IMR-90 (cell line): ENCODE measurements at regions not wholly inside any gene's neighbourhood (a gene's known extent, or its start where the extent isn't known, plus 50 kb on each side); places are given as distances from the start of the nearest gene placed in this dataset.

ENCODE experiments used
- ATAC-seq: fragments of 200-7000 bp; cut with Tn5 transposase; 2 replicates; pipeline ENCODE4 v1.9.1; 2020; ENCODE audit warnings: low read depth, mild to moderate bottlenecking, moderate library complexity
- BruUV-seq: library from RNA; stranded (reverse); fragments of 400-500 nt; replicated peaks from 2 replicates; lab custom pipeline; 2021; lab: Mats Ljungman, UMichigan
- CTCF ChIA-PET: fragments of 300-600 bp; formaldehyde crosslinking; extraction: SDS; loops from one replicate; lab custom pipeline; 2021; ENCODE audit warnings: antibody characterized with exemption; lab: Yijun Ruan, JAX
- POLR2A ChIA-PET: fragments of 300-600 bp; sonication (Branson Sonifier 250); formaldehyde crosslinking; loops from one replicate; lab custom pipeline; 2022; ENCODE audit warnings: antibody characterized with exemption; ENCODE audit not compliant: unreplicated experiment; lab: Charles Lee
- DNase-seq: peaks from one replicate; pipeline ENCODE4 v3.0.0; 2013
- H2AFZ ChIP-seq: replicated peaks from 2 replicates; pipeline ENCODE3; 2013; ENCODE audit warnings: low read length, mild to moderate bottlenecking; ENCODE audit not compliant: poor library complexity
- H2AK5ac ChIP-seq: 2 replicates; pipeline ENCODE4 v1.6.1; 2013; ENCODE audit warnings: low read depth, low read length, inconsistent platforms
- H2AK9ac ChIP-seq: replicated peaks from 2 replicates; pipeline ENCODE3; 2013; ENCODE audit warnings: mild to moderate bottlenecking, low read depth, low read length, moderate library complexity; ENCODE audit not compliant: poor library complexity
- H2BK120ac ChIP-seq: 2 replicates; pipeline ENCODE4 v1.6.1; 2013; ENCODE audit warnings: low read depth, low read length, inconsistent platforms
- H2BK15ac ChIP-seq: 3 replicates; pipeline ENCODE4 v1.6.1; 2013; ENCODE audit warnings: low read depth, low read length, inconsistent platforms
- H2BK20ac ChIP-seq: 2 replicates; pipeline ENCODE4 v1.6.1; 2013; ENCODE audit warnings: low read depth, mild to moderate bottlenecking, inconsistent platforms, low read length, moderate library complexity
- H2BK5ac ChIP-seq: 2 replicates; pipeline ENCODE4 v1.6.1; 2013; ENCODE audit warnings: mild to moderate bottlenecking, low read depth, low read length, inconsistent platforms; ENCODE audit not compliant: poor library complexity, severe bottlenecking
- H3K14ac ChIP-seq: replicated peaks from 2 replicates; pipeline ENCODE4 v1.6.1; 2013; ENCODE audit warnings: low read depth, low read length, inconsistent platforms
- H3K18ac ChIP-seq: 2 replicates; pipeline ENCODE4 v1.6.1; 2013; ENCODE audit warnings: low read depth, low read length, control low read depth
- H3K23ac ChIP-seq: 2 replicates; pipeline ENCODE4 v1.6.1; 2013; ENCODE audit warnings: low read depth, low read length, inconsistent platforms
- H3K27ac ChIP-seq: 2 replicates; pipeline ENCODE4 v1.5.1; 2013; ENCODE audit warnings: mild to moderate bottlenecking, control low read depth, low read length; ENCODE audit not compliant: insufficient read depth
- H3K27me3 ChIP-seq: 2 replicates; pipeline ENCODE4 v1.6.1; 2013; ENCODE audit warnings: low read length; ENCODE audit not compliant: control insufficient read depth, insufficient read depth
- H3K36me3 ChIP-seq: 2 replicates; pipeline ENCODE4 v1.6.1; 2013; ENCODE audit warnings: low read length, mixed read lengths; ENCODE audit not compliant: control insufficient read depth, insufficient read depth
- H3K4ac ChIP-seq: 2 replicates; pipeline ENCODE4 v1.6.1; 2013; ENCODE audit warnings: low read depth, low read length, inconsistent platforms
- H3K4me1 ChIP-seq: 2 replicates; pipeline ENCODE4 v1.6.1; 2013; ENCODE audit warnings: low read length, mixed read lengths; ENCODE audit not compliant: control insufficient read depth, insufficient read depth
- H3K4me2 ChIP-seq: 2 replicates; pipeline ENCODE4 v1.6.1; 2013; ENCODE audit warnings: low read depth, mild to moderate bottlenecking, control low read depth, low read length, moderate library complexity
- H3K4me3 ChIP-seq: 2 replicates; pipeline ENCODE4 v1.5.1; 2013; ENCODE audit warnings: low read depth, mild to moderate bottlenecking, control low read depth, low read length, moderate library complexity; ENCODE audit not compliant: insufficient read depth
- H3K56ac ChIP-seq: 2 replicates; pipeline ENCODE4 v1.6.1; 2013; ENCODE audit warnings: low read length, inconsistent platforms; ENCODE audit not compliant: insufficient read depth; ENCODE audit errors: extremely low read depth
- H3K79me1 ChIP-seq, 2 experiments: 2 replicates each; pipeline ENCODE4 v1.6.1; 2013; ENCODE audit warnings: low read length in 2 of 2, inconsistent platforms in 1 of 2, low read depth in 1 of 2
- H3K9ac ChIP-seq: 2 replicates; pipeline ENCODE4 v1.6.1; 2013; ENCODE audit warnings: low read depth, low read length, control low read depth
- H3K9me1 ChIP-seq: 2 replicates; pipeline ENCODE4 v1.6.1; 2013; ENCODE audit warnings: low read length, inconsistent platforms; ENCODE audit not compliant: insufficient read depth
- H3K9me3 ChIP-seq: 2 replicates; pipeline ENCODE4 v1.6.1; 2013; ENCODE audit warnings: low read length; ENCODE audit not compliant: control insufficient read depth, insufficient read depth
- H4K20me1 ChIP-seq: 2 replicates; pipeline ENCODE4 v1.6.1; 2013; ENCODE audit warnings: low read length, inconsistent platforms; ENCODE audit not compliant: insufficient read depth
- H4K5ac ChIP-seq: 2 replicates; pipeline ENCODE4 v1.6.1; 2013; ENCODE audit warnings: mild to moderate bottlenecking, low read depth, low read length, control low read depth
- H4K8ac ChIP-seq, 2 experiments: 2 replicates each; pipeline ENCODE4 v1.6.1; 2013; ENCODE audit warnings: low read depth in 2 of 2, low read length in 2 of 2, control low read depth in 1 of 2, inconsistent platforms in 1 of 2
- H4K91ac ChIP-seq: 2 replicates; pipeline ENCODE4 v1.6.1; 2013; ENCODE audit warnings: low read depth, low read length, inconsistent platforms; ENCODE audit not compliant: insufficient read depth
- BHLHE40 ChIP-seq: fragments of 150-350 bp; IDR thresholded peaks from 2 replicates; pipeline ENCODE4 v1.6.1; 2016; ENCODE audit warnings: mild to moderate bottlenecking, low read depth, low read length
- CEBPB ChIP-seq: IDR thresholded peaks from 2 replicates; pipeline ENCODE4 v1.6.1; 2012; ENCODE audit warnings: low read depth, low read length, improper control_type of control experiment
- CHD1 ChIP-seq: IDR thresholded peaks from 2 replicates; pipeline ENCODE4 v1.6.1; 2012; ENCODE audit warnings: low read depth, low read length, improper control_type of control experiment
- FOS ChIP-seq: fragments of 150-350 bp; IDR thresholded peaks from 2 replicates; pipeline ENCODE4 v1.6.1; 2016; ENCODE audit warnings: low read depth, low read length
- MAFK ChIP-seq: IDR thresholded peaks from 2 replicates; pipeline ENCODE4 v1.6.1; 2012; ENCODE audit warnings: low read depth, low read length, improper control_type of control experiment
- MAZ ChIP-seq: IDR thresholded peaks from 2 replicates; pipeline ENCODE4 v1.6.1; 2012; ENCODE audit warnings: low read depth, mild to moderate bottlenecking, low read length, improper control_type of control experiment, moderate library complexity, borderline replicate concordance
- MXI1 ChIP-seq: IDR thresholded peaks from 2 replicates; pipeline ENCODE4 v1.6.1; 2012; ENCODE audit warnings: low read depth, mild to moderate bottlenecking, low read length, moderate library complexity, borderline replicate concordance
- NFE2L2 ChIP-seq: fragments of 150-350 bp; IDR thresholded peaks from 2 replicates; pipeline ENCODE4 v1.6.1; 2016; ENCODE audit warnings: low read depth, mild to moderate bottlenecking, low read length
- POLR2A ChIP-seq: IDR thresholded peaks from 2 replicates; pipeline ENCODE4 v1.6.1; 2012; ENCODE audit warnings: mild to moderate bottlenecking, low read depth, low read length
- RAD21 ChIP-seq: IDR thresholded peaks from 2 replicates; pipeline ENCODE4 v1.6.1; 2012; ENCODE audit warnings: low read length, improper control_type of control experiment
- RCOR1 ChIP-seq: IDR thresholded peaks from 2 replicates; pipeline ENCODE4 v1.6.1; 2012; ENCODE audit warnings: mild to moderate bottlenecking, low read length, improper control_type of control experiment; ENCODE audit not compliant: insufficient replicate concordance
- RFX5 ChIP-seq: IDR thresholded peaks from 2 replicates; pipeline ENCODE4 v1.8.0; 2012; ENCODE audit warnings: low read depth, mild to moderate bottlenecking, low read length, moderate library complexity
- SMC3 ChIP-seq: fragments of 150-350 bp; IDR thresholded peaks from 2 replicates; pipeline ENCODE4 v1.6.1; 2016; ENCODE audit warnings: low read depth, mild to moderate bottlenecking, antibody characterized with exemption, low read length, moderate library complexity
- WGBS, 2 experiments: methylation state at CpG; one replicate each; pipeline versions ENCODE4 v1.1.5 to v1.1.7; 2013; ENCODE audit warnings: missing lambda C conversion rate in 2 of 2; ENCODE audit not compliant: insufficient read length in 1 of 2; ENCODE audit errors: extremely low coverage in 2 of 2; 5-methylcytosine and 5-hydroxymethylcytosine counted together
- dilution Hi-C: fragments of 300-500 bp; cut with HindIII; formaldehyde crosslinking; loops from one replicate; pipeline ENCODE4 v1.14.3; 2018; ENCODE audit warnings: low sequenced_read_pairs; ENCODE audit not compliant: unreplicated experiment
- in situ Hi-C: fragments of 300-500 bp; cut with MboI; formaldehyde crosslinking; loops from 3 replicates; pipeline ENCODE4 v1.14.3; 2019; ENCODE audit warnings: low sequenced_read_pairs, inconsistent platforms, mixed read lengths
- intact Hi-C: fragments of 100-400 bp; cut with micrococcal nuclease; formaldehyde crosslinking; loops from 2 replicates; pipeline ENCODE4 v1.10.0; 2022
- TF ChIP-seq, protein P1 (sequence below): fragments of 150-350 bp; IDR thresholded peaks from 2 replicates; pipeline ENCODE4 v1.6.1; 2017; ENCODE audit warnings: mild to moderate bottlenecking, antibody characterized with exemption, low read length, low read depth
- TF ChIP-seq, protein P2 (sequence below): conservative IDR thresholded peaks from 2 replicates; pipeline ENCODE4 v1.5.1; 2012; ENCODE audit warnings: mild to moderate bottlenecking, low read depth, low read length, improper control_type of control experiment
- TF ChIP-seq, protein P3 (sequence below): fragments of 150-350 bp; IDR thresholded peaks from 2 replicates; pipeline ENCODE4 v1.6.1; 2016; ENCODE audit warnings: low read depth, mild to moderate bottlenecking, low read length, moderate library complexity, borderline replicate concordance

DNA sequence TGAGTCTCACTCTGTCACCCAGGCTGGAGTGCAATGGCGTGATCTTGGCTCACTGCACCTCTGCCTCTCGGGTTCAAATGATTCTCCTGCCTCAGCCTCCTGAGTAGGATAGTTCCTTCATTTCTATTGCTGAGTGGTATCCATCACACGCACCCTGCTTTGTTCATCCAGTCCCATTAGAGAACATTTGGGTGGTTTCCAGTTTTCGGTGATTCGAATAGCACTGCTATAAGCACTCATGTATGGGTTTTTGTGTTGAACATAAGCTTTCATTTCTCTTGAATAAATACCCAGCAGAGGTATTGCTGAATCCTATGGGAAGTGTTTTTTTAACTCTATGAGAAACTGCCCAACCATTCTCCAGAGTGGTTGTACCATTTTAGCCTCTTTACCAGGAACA is 147.3 kb downstream of the DDX1 start:
- intact Hi-C loops = loop anchor here (10.0 kb wide), 1 partner anchor 886 kb away; no protein-coding TSS in a partner anchor

More for the DNA sequence above, 147.3 kb downstream of the DDX1 start:
- no CpG with 5 or more reads among the region's 5 CpGs for WGBS, 2 experiments
- no TSS peak for BruUV-seq
- in situ Hi-C loops (no loop called here), dilution Hi-C loops (no loop called here)
- Histone ChIP-seq H3K9ac (no peak overlapping the region), H3K4me2 (no peak overlapping the region), H3K27ac (no peak overlapping the region), H2AK9ac (no peak overlapping the region), H2BK120ac (no peak overlapping the region), H3K18ac (no peak overlapping the region), H4K20me1 (no peaks in the 10 kb centered on the region), H3K79me1 (no peaks in the 10 kb centered on the region), H3K27me3 (peaks cover 5% of the 10 kb centered on the region; the same call in 1 of the 2 replicates), H2BK15ac (no peak overlapping the region), H2AK5ac (no peak overlapping the region), H3K36me3 (no peaks in the 10 kb centered on the region), H4K8ac (no peak overlapping the region), H3K4me1 (no peaks in the 10 kb centered on the region), H3K9me1 (no peaks in the 10 kb centered on the region), H3K56ac (no peak overlapping the region), H3K23ac (no peak overlapping the region), H2AFZ (no peak overlapping the region), H4K5ac (no peak overlapping the region), H2BK5ac (no peak overlapping the region), H3K9me3 (no peaks in the 10 kb centered on the region), H3K4me3 (no peak overlapping the region), H4K91ac (no peak overlapping the region), H3K14ac (no peak overlapping the region), H2BK20ac (no peak overlapping the region), H3K4ac (no peak overlapping the region)
- ChIA-PET CTCF (no interaction called here), POLR2A (no interaction called here)
- ATAC-seq = no peak
- DNase-seq = no peak
- TF ChIP-seq RFX5 = no peak
- TF ChIP-seq NFE2L2 = no peak
- no peak for TF ChIP-seq FOS
- no peak for TF ChIP-seq POLR2A
- TF ChIP-seq MAZ = no peak
- TF ChIP-seq BHLHE40 = no peak
- no peak for TF ChIP-seq MAFK
- TF ChIP-seq CEBPB = no peak
- TF ChIP-seq, protein P1, sequence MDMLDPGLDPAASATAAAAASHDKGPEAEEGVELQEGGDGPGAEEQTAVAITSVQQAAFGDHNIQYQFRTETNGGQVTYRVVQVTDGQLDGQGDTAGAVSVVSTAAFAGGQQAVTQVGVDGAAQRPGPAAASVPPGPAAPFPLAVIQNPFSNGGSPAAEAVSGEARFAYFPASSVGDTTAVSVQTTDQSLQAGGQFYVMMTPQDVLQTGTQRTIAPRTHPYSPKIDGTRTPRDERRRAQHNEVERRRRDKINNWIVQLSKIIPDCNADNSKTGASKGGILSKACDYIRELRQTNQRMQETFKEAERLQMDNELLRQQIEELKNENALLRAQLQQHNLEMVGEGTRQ = no peak
- TF ChIP-seq RAD21 = no peak
- TF ChIP-seq SMC3 = no peak
- TF ChIP-seq, protein P2, sequence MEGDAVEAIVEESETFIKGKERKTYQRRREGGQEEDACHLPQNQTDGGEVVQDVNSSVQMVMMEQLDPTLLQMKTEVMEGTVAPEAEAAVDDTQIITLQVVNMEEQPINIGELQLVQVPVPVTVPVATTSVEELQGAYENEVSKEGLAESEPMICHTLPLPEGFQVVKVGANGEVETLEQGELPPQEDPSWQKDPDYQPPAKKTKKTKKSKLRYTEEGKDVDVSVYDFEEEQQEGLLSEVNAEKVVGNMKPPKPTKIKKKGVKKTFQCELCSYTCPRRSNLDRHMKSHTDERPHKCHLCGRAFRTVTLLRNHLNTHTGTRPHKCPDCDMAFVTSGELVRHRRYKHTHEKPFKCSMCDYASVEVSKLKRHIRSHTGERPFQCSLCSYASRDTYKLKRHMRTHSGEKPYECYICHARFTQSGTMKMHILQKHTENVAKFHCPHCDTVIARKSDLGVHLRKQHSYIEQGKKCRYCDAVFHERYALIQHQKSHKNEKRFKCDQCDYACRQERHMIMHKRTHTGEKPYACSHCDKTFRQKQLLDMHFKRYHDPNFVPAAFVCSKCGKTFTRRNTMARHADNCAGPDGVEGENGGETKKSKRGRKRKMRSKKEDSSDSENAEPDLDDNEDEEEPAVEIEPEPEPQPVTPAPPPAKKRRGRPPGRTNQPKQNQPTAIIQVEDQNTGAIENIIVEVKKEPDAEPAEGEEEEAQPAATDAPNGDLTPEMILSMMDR = no peak
- no peak for TF ChIP-seq CHD1
- no peak for TF ChIP-seq RCOR1
- no peak for TF ChIP-seq MXI1
- TF ChIP-seq, protein P3, sequence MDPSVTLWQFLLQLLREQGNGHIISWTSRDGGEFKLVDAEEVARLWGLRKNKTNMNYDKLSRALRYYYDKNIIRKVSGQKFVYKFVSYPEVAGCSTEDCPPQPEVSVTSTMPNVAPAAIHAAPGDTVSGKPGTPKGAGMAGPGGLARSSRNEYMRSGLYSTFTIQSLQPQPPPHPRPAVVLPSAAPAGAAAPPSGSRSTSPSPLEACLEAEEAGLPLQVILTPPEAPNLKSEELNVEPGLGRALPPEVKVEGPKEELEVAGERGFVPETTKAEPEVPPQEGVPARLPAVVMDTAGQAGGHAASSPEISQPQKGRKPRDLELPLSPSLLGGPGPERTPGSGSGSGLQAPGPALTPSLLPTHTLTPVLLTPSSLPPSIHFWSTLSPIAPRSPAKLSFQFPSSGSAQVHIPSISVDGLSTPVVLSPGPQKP = no peak
